GM18867 (cell line): ENCODE measurements at regions not wholly inside any gene's neighbourhood (a gene's known extent, or its start where the extent isn't known, plus 50 kb on each side); places are given as distances from the start of the nearest gene placed in this dataset.

Source experiments
- ATAC-seq: cut with Tn5 transposase; IDR thresholded peaks from one replicate; pipeline ENCODE4 v1.9.1; 2021; ENCODE audit warnings: mild to moderate bottlenecking, moderate library complexity; ENCODE audit not compliant: unreplicated experiment

- no peak for ATAC-seq
These were observed 322.9 kb upstream of the AKR1E2 start for GRCh38 chr10:4503076-4503475.

GRCh38 chr10:4501306-4501705, 324.7 kb upstream of the AKR1E2 start:
- no peak for ATAC-seq

GRCh38 chr10:4498711-4499251, 327.2 kb upstream of the AKR1E2 start:
- ATAC-seq = no peak

- no peak for ATAC-seq
These were observed 331.5 kb upstream of the AKR1E2 start for GRCh38 chr10:4494551-4494950.

GRCh38 chr10:4492202-4492601, 333.8 kb upstream of the AKR1E2 start:
- ATAC-seq = no peak

- no peak for ATAC-seq
These were observed 337.1 kb upstream of the AKR1E2 start for GRCh38 chr10:4488904-4489303.

GRCh38 chr10:4485636-4486035, 340.4 kb upstream of the AKR1E2 start:
- no peak for ATAC-seq

GRCh38 chr10:4483811-4484210, 342.2 kb upstream of the AKR1E2 start:
- no peak for ATAC-seq

- ATAC-seq = no peak
These were observed 343.3 kb upstream of the AKR1E2 start for GRCh38 chr10:4482659-4483058.

GRCh38 chr10:4481192-4481591, 344.8 kb upstream of the AKR1E2 start:
- ATAC-seq = no peak

GRCh38 chr10:4479342-4479741, 346.7 kb upstream of the AKR1E2 start:
- ATAC-seq = no peak

GRCh38 chr10:4477664-4478063, 348.3 kb upstream of the AKR1E2 start:
- ATAC-seq = no peak

- ATAC-seq = no peak
These were observed 350.0 kb upstream of the AKR1E2 start for GRCh38 chr10:4475827-4476490.

- ATAC-seq = no peak
These were observed 351.2 kb upstream of the AKR1E2 start for GRCh38 chr10:4474829-4475228.

GRCh38 chr10:4473977-4474376, 352.0 kb upstream of the AKR1E2 start:
- ATAC-seq = no peak

GRCh38 chr10:4472190-4472904, 353.7 kb upstream of the AKR1E2 start:
- no peak for ATAC-seq

GRCh38 chr10:4470231-4470835, 355.7 kb upstream of the AKR1E2 start:
- no peak for ATAC-seq

- ATAC-seq = no peak
These were observed 358.5 kb upstream of the AKR1E2 start for GRCh38 chr10:4467481-4467880.

GRCh38 chr10:4460267-4460666, 365.7 kb upstream of the AKR1E2 start:
- no peak for ATAC-seq

GRCh38 chr10:4459531-4459930, 366.5 kb upstream of the AKR1E2 start:
- no peak for ATAC-seq

- ATAC-seq = no peak
These were observed 368.4 kb upstream of the AKR1E2 start for GRCh38 chr10:4457597-4457996.

GRCh38 chr10:4456776-4457175, 369.2 kb upstream of the AKR1E2 start:
- ATAC-seq = no peak
